ENCODE measurements at regions not wholly inside any gene's neighbourhood (a gene's known extent, or its start where the extent isn't known, plus 50 kb on each side); places are given as distances from the start of the nearest gene placed in this dataset.

GRCh38 chr10:44760513-44760912, 150.6 kb upstream of the TMEM72 start:
- H2BK120ac ChIP-seq (ENCODE audit: insufficient read depth, low read length, poor library complexity): no peak overlapping the region
- no peak overlapping the region for H3K4me2 ChIP-seq (ENCODE audit: low read length)
- no peak for DNase-seq
- H3K23ac ChIP-seq (ENCODE audit: low read length): no peak overlapping the region
- H4K8ac ChIP-seq (ENCODE audit: low read depth, low read length): no peak overlapping the region
- no peaks in the 10 kb centered on the region for H3K36me3 ChIP-seq (ENCODE audit: control insufficient read depth in 1 of 2, insufficient read depth in 2 of 2, low read length in 2 of 2)
- H3K4ac ChIP-seq (ENCODE audit: low read depth, low read length): no peak overlapping the region
- no peaks in the 10 kb centered on the region for H3K27me3 ChIP-seq (ENCODE audit: insufficient read depth, low read length)
- H3K18ac ChIP-seq (ENCODE audit: low read length): no peak overlapping the region
- H3K9me3 ChIP-seq (ENCODE audit: insufficient read depth, low read depth, low read length): no peaks in the 10 kb centered on the region
- peaks cover 8 to 9% of the 10 kb centered on the region in 2 experiments for H3K4me1 ChIP-seq (ENCODE audit: control insufficient read depth in 1 of 2, insufficient read depth in 2 of 2, low read length in 2 of 2)
- H3K14ac ChIP-seq (ENCODE audit: low read length): no peak overlapping the region
- no peak overlapping the region for H3K27ac ChIP-seq (ENCODE audit: low read depth, low read length)
- no peak overlapping the region for H3K4me3 ChIP-seq (ENCODE audit: low read depth, low read length)
- H3K79me2 ChIP-seq (ENCODE audit: control insufficient read depth, insufficient read depth, low read length, poor library complexity): no peaks in the 10 kb centered on the region
- H2AK5ac ChIP-seq (ENCODE audit: low read length): no peak overlapping the region
- no peak overlapping the region for H4K12ac ChIP-seq (ENCODE audit: low read depth, low read length)
- WGBS (ENCODE audit: extremely low coverage, insufficient coverage, insufficient read length): no CpG with 5 or more reads among the region's 1 CpG
- H3K9ac ChIP-seq (ENCODE audit: low read length): no peak overlapping the region
- no peak overlapping the region for H2BK12ac ChIP-seq (ENCODE audit: low read length)
- H4K91ac ChIP-seq (ENCODE audit: low read depth, low read length): no peak overlapping the region
- H2AFZ ChIP-seq (ENCODE audit: insufficient read depth, low read length, poor library complexity): no peak overlapping the region
- H3K79me1 ChIP-seq (ENCODE audit: low read length): no peaks in the 10 kb centered on the region
- H2BK5ac ChIP-seq (ENCODE audit: low read depth, low read length, poor library complexity): no peak overlapping the region

- no peak for DNase-seq
- H3K18ac ChIP-seq (ENCODE audit: low read length): no peak overlapping the region
- no peak overlapping the region for H2AFZ ChIP-seq (ENCODE audit: insufficient read depth, low read length, poor library complexity)
- H4K91ac ChIP-seq (ENCODE audit: low read depth, low read length): no peak overlapping the region
- no peak overlapping the region for H2AK5ac ChIP-seq (ENCODE audit: low read length)
- H3K79me1 ChIP-seq (ENCODE audit: low read length): no peaks in the 10 kb centered on the region
- no peak overlapping the region for H2BK120ac ChIP-seq (ENCODE audit: insufficient read depth, low read length, poor library complexity)
- H3K4me1 ChIP-seq (ENCODE audit: control insufficient read depth in 1 of 2, insufficient read depth in 2 of 2, low read length in 2 of 2): peaks cover 8 to 9% of the 10 kb centered on the region in 2 experiments
- H4K8ac ChIP-seq (ENCODE audit: low read depth, low read length): no peak overlapping the region
- H2BK12ac ChIP-seq (ENCODE audit: low read length): no peak overlapping the region
- H2BK5ac ChIP-seq (ENCODE audit: low read depth, low read length, poor library complexity): no peak overlapping the region
- H3K4me2 ChIP-seq (ENCODE audit: low read length): no peak overlapping the region
- no peaks in the 10 kb centered on the region for H3K9me3 ChIP-seq (ENCODE audit: insufficient read depth, low read depth, low read length)
- no peak overlapping the region for H3K4me3 ChIP-seq (ENCODE audit: low read depth, low read length)
- H3K36me3 ChIP-seq (ENCODE audit: control insufficient read depth in 1 of 2, insufficient read depth in 2 of 2, low read length in 2 of 2): no peaks in the 10 kb centered on the region
- H3K23ac ChIP-seq (ENCODE audit: low read length): no peak overlapping the region
- no peak overlapping the region for H3K9ac ChIP-seq (ENCODE audit: low read length)
- no peaks in the 10 kb centered on the region for H3K27me3 ChIP-seq (ENCODE audit: insufficient read depth, low read length)
- no peaks in the 10 kb centered on the region for H3K79me2 ChIP-seq (ENCODE audit: control insufficient read depth, insufficient read depth, low read length, poor library complexity)
- no peak overlapping the region for H4K12ac ChIP-seq (ENCODE audit: low read depth, low read length)
- H3K14ac ChIP-seq (ENCODE audit: low read length): no peak overlapping the region
- H3K4ac ChIP-seq (ENCODE audit: low read depth, low read length): no peak overlapping the region
- no CpG with 5 or more reads among the region's 5 CpGs for WGBS (ENCODE audit: extremely low coverage, insufficient coverage, insufficient read length)
- H3K27ac ChIP-seq (ENCODE audit: low read depth, low read length): no peak overlapping the region
Measured at GRCh38 chr10:44761076-44761475, 150.1 kb upstream of the TMEM72 start.

- Histone ChIP-seq H2BK12ac (ENCODE audit: low read length) (no peak overlapping the region), H2AFZ (ENCODE audit: insufficient read depth, low read length, poor library complexity) (no peak overlapping the region), H3K9ac (ENCODE audit: low read length) (no peak overlapping the region), H4K91ac (ENCODE audit: low read depth, low read length) (no peak overlapping the region), H3K4me2 (ENCODE audit: low read length) (no peak overlapping the region), H3K79me2 (ENCODE audit: control insufficient read depth, insufficient read depth, low read length, poor library complexity) (no peaks in the 10 kb centered on the region), H3K4me3 (ENCODE audit: low read depth, low read length) (no peak overlapping the region), H3K9me3 (ENCODE audit: insufficient read depth, low read depth, low read length) (no peaks in the 10 kb centered on the region), H4K12ac (ENCODE audit: low read depth, low read length) (no peak overlapping the region), H3K14ac (ENCODE audit: low read length) (no peak overlapping the region), H3K36me3 (ENCODE audit: control insufficient read depth in 1 of 2, insufficient read depth in 2 of 2, low read length in 2 of 2) (no peaks in the 10 kb centered on the region), H3K4me1 (ENCODE audit: control insufficient read depth in 1 of 2, insufficient read depth in 2 of 2, low read length in 2 of 2) (no peaks in the 10 kb centered on the region), H2BK120ac (ENCODE audit: insufficient read depth, low read length, poor library complexity) (no peak overlapping the region), H3K27me3 (ENCODE audit: insufficient read depth, low read length) (no peaks in the 10 kb centered on the region), H3K18ac (ENCODE audit: low read length) (no peak overlapping the region), H3K4ac (ENCODE audit: low read depth, low read length) (no peak overlapping the region), H4K8ac (ENCODE audit: low read depth, low read length) (no peak overlapping the region), H3K79me1 (ENCODE audit: low read length) (no peaks in the 10 kb centered on the region), H3K23ac (ENCODE audit: low read length) (no peak overlapping the region), H2BK5ac (ENCODE audit: low read depth, low read length, poor library complexity) (no peak overlapping the region), H2AK5ac (ENCODE audit: low read length) (no peak overlapping the region), H3K27ac (ENCODE audit: low read depth, low read length) (no peak overlapping the region)
- DNase-seq: no peak
- WGBS (ENCODE audit: extremely low coverage, insufficient coverage, insufficient read length): no CpG with 5 or more reads among the region's 3 CpGs
Measured at GRCh38 chr10:44763331-44763730, 147.8 kb upstream of the TMEM72 start.

GRCh38 chr10:44765299-44765698, 145.8 kb upstream of the TMEM72 start:
- no peak overlapping the region for H4K12ac ChIP-seq (ENCODE audit: low read depth, low read length)
- H3K27me3 ChIP-seq (ENCODE audit: insufficient read depth, low read length): no peaks in the 10 kb centered on the region
- no peak overlapping the region for H3K4me3 ChIP-seq (ENCODE audit: low read depth, low read length)
- no peak overlapping the region for H4K91ac ChIP-seq (ENCODE audit: low read depth, low read length)
- no peak overlapping the region for H2BK120ac ChIP-seq (ENCODE audit: insufficient read depth, low read length, poor library complexity)
- no peak overlapping the region for H2BK12ac ChIP-seq (ENCODE audit: low read length)
- no peaks in the 10 kb centered on the region for H3K79me2 ChIP-seq (ENCODE audit: control insufficient read depth, insufficient read depth, low read length, poor library complexity)
- H3K9ac ChIP-seq (ENCODE audit: low read length): no peak overlapping the region
- H3K23ac ChIP-seq (ENCODE audit: low read length): no peak overlapping the region
- no peaks in the 10 kb centered on the region for H3K4me1 ChIP-seq (ENCODE audit: control insufficient read depth in 1 of 2, insufficient read depth in 2 of 2, low read length in 2 of 2)
- H3K9me3 ChIP-seq (ENCODE audit: insufficient read depth, low read depth, low read length): no peaks in the 10 kb centered on the region
- H4K8ac ChIP-seq (ENCODE audit: low read depth, low read length): no peak overlapping the region
- no peak overlapping the region for H3K4me2 ChIP-seq (ENCODE audit: low read length)
- no peak for DNase-seq
- WGBS (ENCODE audit: extremely low coverage, insufficient coverage, insufficient read length): no CpG with 5 or more reads among the region's 1 CpG
- no peak overlapping the region for H3K14ac ChIP-seq (ENCODE audit: low read length)
- no peaks in the 10 kb centered on the region for H3K36me3 ChIP-seq (ENCODE audit: control insufficient read depth in 1 of 2, insufficient read depth in 2 of 2, low read length in 2 of 2)
- no peak overlapping the region for H3K27ac ChIP-seq (ENCODE audit: low read depth, low read length)
- no peak overlapping the region for H2BK5ac ChIP-seq (ENCODE audit: low read depth, low read length, poor library complexity)
- H2AK5ac ChIP-seq (ENCODE audit: low read length): no peak overlapping the region
- no peak overlapping the region for H2AFZ ChIP-seq (ENCODE audit: insufficient read depth, low read length, poor library complexity)
- H3K18ac ChIP-seq (ENCODE audit: low read length): no peak overlapping the region
- no peaks in the 10 kb centered on the region for H3K79me1 ChIP-seq (ENCODE audit: low read length)
- H3K4ac ChIP-seq (ENCODE audit: low read depth, low read length): no peak overlapping the region

Data from trophoblast cell (in vitro differentiated cells and primary cell).